Urothelium cell line (cell line): ENCODE measurements at regions not wholly inside any gene's neighbourhood (a gene's known extent, or its start where the extent isn't known, plus 50 kb on each side); places are given as distances from the start of the nearest gene placed in this dataset.
A peak's percentile ranks its signal among the peaks of the same experiment; 100 is the strongest.

Experiments used
- DNase-seq: peaks from one replicate; pipeline ENCODE4 v3.0.0; 2011; ENCODE audit warnings: low spot score, mixed read lengths
- FAIRE-seq: peaks from 2 replicates; lab custom pipeline; 2011; peaks lifted over from hg19 to GRCh38; lab: Jason Lieb, UNC

GRCh38 chr11:43021466-43021865 lies 290.3 kb upstream of the API5 start:
- no peak for DNase-seq
- no peak for FAIRE-seq

DNA sequence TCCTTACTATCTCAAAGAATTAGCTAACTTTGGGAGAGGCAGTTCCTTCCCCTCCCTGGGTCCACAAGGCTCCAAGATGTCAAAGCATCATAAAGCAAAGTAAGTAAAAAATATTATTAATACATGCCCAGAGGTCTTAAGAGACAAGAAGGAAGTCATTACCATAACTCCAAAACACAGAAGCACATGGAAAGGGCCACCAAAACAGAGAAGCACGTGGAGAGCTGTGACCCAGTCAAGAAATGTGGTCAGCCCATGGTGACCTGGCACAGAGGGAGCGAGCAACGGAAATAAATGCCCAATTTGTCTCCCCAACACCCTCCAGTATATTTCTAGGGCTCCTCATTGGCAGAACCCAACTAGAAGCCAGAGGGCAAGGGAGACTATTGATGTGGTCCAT lies 277.5 kb upstream of the API5 start:
- no peak for FAIRE-seq
- no peak for DNase-seq

DNA sequence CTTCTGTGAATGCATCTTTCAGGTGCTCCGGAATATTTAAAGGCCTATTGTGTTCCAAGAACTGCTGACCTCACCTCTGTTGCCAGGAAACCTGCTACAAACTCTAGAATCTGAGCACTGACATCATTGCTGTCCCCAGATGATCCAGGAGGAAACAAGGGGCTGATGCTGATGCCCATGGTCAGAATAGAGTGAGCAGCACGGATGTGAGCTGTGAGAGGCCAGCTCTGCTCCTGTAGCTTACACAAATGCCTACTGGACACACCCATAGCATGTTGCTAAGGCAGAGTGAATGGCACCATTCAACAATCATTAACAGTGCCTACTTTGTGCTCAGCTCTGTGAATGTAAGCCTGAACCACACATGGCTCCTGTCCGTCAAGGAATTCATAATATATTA lies 276.7 kb upstream of the API5 start:
- peak; percentile 3 for DNase-seq
- FAIRE-seq = no peak

DNA sequence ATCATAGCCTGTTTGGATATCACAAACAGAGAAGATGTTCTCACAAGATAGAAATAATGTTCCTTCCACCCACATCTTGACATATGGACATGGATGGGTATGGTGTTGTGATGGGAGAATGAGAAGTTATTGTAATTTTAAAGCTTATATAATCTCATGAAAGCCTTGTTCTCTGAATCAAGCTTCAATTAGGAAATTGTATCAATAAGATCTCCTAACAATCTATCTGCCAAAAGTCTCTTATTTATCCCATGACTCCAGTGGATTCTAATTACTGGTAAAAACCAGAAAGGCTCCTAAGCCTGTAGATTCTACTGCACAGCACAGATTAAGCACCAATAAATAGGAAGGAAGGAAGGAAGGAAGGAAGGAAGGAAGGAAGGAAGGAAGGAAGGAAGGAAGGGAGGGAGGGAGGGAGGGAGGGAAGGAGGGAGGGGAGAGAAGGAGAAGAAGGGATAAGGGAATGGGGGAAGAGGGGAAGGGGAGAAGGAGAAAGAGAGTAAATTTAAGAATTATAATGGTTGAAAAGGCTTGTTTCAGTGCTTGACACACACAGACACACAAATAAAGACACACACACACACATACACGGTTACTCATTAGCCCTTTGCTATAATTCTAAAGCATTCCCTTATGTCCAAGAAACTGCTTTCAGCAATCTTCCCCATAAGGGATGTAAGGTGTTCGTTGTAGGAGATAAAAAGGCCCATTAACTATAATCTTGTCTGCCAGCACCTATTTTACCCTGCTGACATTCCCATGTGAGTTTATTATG lies 258.0 kb upstream of the API5 start:
- DNase-seq (no peak), FAIRE-seq (no peak)

GRCh38 chr11:43067681-43068080 lies 244.1 kb upstream of the API5 start:
- DNase-seq (peak; percentile 10), FAIRE-seq (no peak)

DNA sequence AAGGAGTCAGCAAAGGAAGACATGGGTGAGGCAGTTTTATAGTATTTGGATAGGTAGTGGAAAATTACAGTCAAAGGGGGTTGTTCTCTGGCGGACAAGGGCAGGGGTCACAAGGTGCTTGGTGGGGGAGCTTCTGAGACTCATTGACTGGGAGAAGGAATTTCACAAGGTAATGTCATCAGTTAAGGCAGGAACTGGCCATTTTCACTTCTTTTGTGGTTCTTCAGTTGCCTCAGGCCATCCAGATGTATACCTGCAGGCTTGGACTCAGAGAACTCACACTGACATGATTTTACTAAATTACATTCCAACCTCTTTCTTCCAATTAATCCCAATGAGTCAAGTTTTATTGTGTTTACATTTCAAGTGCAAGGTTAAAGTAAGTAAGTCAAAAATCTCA lies 240.5 kb upstream of the API5 start:
- no peak for DNase-seq
- no peak for FAIRE-seq

- FAIRE-seq = no peak
- DNase-seq = no peak
Observed at GRCh38 chr11:43072096-43072495, 239.7 kb upstream of the API5 start.

DNA sequence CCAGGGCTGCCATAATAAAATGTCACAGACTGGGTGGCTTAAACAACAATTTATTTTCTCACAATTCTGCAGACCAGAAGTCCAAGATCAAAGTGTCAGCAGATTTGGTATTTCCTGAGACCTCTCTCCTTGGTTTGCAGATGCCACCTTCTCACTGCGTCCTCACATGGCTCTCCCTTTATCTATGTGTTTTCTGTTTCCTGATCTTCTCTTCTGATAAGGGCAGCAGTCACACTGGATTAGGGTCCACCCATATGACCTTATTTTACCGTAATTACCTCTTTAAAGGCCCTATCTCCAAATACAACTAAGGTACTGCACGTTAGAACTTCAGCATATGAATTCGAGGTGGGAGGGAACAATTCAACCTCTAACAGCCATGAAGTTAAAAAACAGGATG lies 238.9 kb upstream of the API5 start:
- FAIRE-seq (no peak), DNase-seq (no peak)

DNA sequence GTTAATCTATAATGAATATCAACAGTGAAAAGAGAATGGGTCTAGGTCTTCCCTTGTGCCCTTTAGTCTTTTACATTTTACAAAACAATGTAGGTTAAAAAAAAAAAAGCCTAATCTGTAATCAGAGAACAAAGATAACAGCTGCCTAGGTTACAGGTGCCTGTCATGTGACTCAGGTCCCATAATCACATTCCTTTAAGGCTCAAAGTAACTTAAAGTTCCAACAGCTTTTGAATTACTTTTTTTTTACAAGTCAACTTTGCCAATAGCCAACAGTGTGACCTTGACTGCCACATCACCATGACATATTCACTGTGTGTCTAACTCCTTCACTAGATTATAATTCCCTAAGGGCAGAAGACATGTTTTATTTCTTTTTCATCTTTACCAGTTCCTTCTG lies 237.0 kb upstream of the API5 start:
- no peak for DNase-seq
- FAIRE-seq = no peak

- DNase-seq = no peak
- no peak for FAIRE-seq
Observed at GRCh38 chr11:43101113-43101512, 210.7 kb upstream of the API5 start.

GRCh38 chr11:43116071-43116470 lies 195.7 kb upstream of the API5 start:
- DNase-seq = no peak
- FAIRE-seq = no peak

DNA sequence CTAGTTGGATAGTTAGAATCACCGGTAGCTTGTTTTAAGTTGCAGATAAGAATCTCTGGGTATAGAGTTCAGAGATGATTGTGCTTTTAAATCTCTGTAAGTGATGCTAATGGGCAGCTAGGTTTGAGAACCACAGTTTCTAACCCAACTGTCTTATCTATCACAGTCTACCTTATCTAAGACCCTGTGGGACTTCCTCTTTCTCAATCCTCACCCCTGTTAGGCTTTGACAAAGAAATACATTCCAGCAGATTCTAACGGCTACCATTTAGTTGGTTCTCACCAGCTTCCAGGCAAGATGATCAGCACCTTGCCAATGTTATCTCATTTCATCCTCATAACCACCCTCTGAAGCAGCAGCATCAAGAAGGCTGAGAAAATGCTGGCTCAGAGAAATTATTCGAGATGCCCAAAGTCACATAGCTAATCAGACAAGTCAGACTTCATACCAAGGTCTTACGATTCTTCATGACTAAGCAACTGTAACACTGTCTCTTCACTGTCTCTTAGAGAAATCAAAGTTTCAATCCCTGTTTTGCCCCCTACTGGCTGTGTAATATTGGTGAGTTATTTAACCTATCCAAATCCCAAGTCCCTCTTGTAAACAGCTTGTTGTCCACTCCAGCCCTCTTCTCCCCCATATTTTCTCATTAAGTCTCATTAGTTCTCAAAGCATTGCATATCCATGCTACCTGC lies 192.4 kb upstream of the API5 start:
- no peak for FAIRE-seq
- no peak for DNase-seq

- FAIRE-seq = no peak
- no peak for DNase-seq
Observed at GRCh38 chr11:43122546-43122945, 189.2 kb upstream of the API5 start.

DNA sequence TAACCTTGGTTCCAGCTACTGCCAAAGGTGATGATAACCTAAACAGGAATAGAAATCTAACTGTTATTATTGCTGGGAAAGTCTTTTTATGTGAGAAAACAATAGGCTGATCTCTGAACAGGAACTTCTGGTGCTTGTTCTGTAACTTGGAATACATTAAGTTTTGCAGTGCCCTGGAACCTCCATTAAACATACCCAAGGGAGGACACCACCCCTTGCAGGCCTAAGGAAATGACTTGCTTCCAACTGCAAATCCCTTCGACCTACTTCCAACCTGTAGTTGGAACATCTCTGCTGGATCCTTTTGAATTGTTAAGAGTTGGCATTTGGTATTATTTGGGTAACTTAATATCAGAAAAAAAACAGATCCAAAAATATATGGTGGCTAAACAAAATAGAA lies 188.4 kb upstream of the API5 start:
- FAIRE-seq (no peak), DNase-seq (no peak)

GRCh38 chr11:43124272-43124935 lies 187.4 kb upstream of the API5 start:
- DNase-seq = no peak
- no peak for FAIRE-seq

DNA sequence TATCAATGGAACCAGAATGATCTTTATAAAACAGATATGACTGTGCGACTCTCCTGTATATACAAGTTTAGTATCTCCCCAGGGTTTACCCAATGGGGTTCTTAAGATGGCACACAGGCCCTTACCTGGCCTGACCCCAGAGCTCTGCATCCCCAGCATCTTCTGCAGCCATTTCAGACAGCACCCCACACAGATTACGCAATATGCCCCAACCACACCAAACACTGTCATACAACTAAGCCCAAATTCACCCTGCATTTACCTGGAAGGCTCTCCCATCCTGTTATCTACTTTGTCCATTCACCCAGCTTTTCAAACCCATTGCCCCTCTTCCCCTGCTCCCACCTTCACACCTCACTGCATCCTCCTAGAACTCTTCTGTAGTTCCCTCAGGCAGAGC lies 182.5 kb upstream of the API5 start:
- no peak for DNase-seq
- no peak for FAIRE-seq

- DNase-seq = no peak
- FAIRE-seq = no peak
Observed at GRCh38 chr11:43130616-43131015, 181.2 kb upstream of the API5 start.

- no peak for DNase-seq
- no peak for FAIRE-seq
Observed at GRCh38 chr11:43135966-43136534, 175.7 kb upstream of the API5 start.

DNA sequence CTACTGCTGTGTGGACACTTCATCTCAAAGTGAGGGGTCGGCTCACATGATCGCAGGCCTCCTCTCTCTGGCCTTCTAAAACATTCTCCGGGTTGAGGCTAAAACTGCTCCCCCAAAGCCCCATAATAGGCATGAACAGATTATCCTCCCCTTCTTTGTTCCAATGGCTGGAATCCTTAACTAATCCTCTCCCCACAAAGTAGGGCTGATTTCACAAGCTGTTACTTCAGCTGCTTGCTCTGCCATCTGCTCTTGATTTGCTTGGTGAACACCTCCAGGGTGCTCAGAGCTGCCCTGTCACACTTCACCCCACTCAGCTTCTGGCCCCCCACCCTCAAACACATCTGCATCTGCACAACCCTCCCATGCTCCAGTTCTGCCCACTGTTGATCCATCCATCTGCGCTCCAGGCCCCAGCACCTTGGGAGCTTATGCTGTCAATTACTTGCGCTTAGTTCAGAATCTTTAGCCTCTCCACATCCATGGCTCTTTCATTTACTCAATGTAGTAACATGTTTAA lies 173.1 kb upstream of the API5 start:
- FAIRE-seq = no peak
- DNase-seq = no peak

GRCh38 chr11:43145653-43146052 lies 166.1 kb upstream of the API5 start:
- FAIRE-seq (no peak), DNase-seq (no peak)

DNA sequence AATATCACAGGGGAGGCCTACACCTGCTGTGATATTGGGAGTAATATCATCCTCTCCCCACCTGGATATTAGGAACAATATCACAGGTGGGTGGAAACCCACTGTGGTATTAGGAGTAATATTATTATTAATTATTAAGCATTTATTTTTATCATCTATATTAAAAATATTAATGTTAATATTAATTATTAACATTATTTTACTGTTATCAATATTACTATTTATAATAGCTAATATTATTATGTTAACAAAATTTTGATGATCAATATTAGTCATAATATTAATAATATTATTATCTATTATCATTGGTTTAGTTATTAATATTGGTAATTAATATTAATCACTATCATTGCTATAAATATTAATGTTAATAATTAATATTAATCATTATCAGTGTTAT lies 161.1 kb upstream of the API5 start:
- no peak for FAIRE-seq

GRCh38 chr11:43164831-43165230 lies 147.0 kb upstream of the API5 start:
- FAIRE-seq (no peak), DNase-seq (no peak)

More for the DNA sequence above, 161.1 kb upstream of the API5 start:
- DNase-seq = no peak
